PFSK-1 (cell line): ENCODE measurements at regions not wholly inside any gene's neighbourhood (a gene's known extent, or its start where the extent isn't known, plus 50 kb on each side); places are given as distances from the start of the nearest gene placed in this dataset.

Source experiments
- FOXP2 ChIP-seq: optimal IDR thresholded peaks from 2 replicates; pipeline ENCODE3; 2011; ENCODE audit warnings: borderline replicate concordance, control low read depth, inconsistent platforms; ENCODE audit not compliant: insufficient read depth; ENCODE audit errors: extremely low read length, extremely low read depth
- POLR2AphosphoS5 ChIP-seq: IDR thresholded peaks from 2 replicates; pipeline ENCODE4 v1.6.1; 2012; ENCODE audit warnings: low read depth, mild to moderate bottlenecking, control low read depth, low read length, moderate library complexity
- TAF1 ChIP-seq: IDR thresholded peaks from 2 replicates; pipeline ENCODE4 v1.6.1; 2012; ENCODE audit warnings: low read length, control low read depth, borderline replicate concordance; ENCODE audit not compliant: insufficient read depth
- TF ChIP-seq, protein P1 (sequence below), 2 experiments: IDR thresholded peaks; 2 replicates each; pipeline versions ENCODE4 v1.6.1 to v1.8.0; 2011 to 2012; ENCODE audit warnings: low read depth in 2 of 2, low read length in 2 of 2, control low read depth in 1 of 2, inconsistent platforms in 1 of 2, mild to moderate bottlenecking in 1 of 2, moderate library complexity in 1 of 2; ENCODE audit not compliant: insufficient read depth in 1 of 2

DNA sequence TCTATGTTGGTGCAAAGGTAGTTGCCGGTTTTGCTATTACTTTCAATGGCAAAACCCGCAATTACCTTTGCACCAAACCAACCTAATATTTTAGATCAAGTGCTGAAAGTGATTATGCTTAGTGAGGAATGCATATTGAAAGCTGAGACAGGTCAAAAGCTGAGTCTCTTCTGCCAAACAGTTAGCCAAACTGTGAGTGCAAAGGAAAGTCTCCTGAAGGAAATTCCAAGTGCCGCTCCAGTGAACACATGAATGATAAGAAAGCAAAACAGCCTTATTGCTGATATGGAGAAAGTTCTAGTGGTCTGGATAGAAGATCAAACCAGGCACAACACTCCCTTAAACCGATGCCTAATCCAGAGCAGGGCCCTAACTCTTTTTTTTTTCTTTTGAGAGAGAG is 83.1 kb upstream of the ERRFI1 start:
- TF ChIP-seq, protein P1, sequence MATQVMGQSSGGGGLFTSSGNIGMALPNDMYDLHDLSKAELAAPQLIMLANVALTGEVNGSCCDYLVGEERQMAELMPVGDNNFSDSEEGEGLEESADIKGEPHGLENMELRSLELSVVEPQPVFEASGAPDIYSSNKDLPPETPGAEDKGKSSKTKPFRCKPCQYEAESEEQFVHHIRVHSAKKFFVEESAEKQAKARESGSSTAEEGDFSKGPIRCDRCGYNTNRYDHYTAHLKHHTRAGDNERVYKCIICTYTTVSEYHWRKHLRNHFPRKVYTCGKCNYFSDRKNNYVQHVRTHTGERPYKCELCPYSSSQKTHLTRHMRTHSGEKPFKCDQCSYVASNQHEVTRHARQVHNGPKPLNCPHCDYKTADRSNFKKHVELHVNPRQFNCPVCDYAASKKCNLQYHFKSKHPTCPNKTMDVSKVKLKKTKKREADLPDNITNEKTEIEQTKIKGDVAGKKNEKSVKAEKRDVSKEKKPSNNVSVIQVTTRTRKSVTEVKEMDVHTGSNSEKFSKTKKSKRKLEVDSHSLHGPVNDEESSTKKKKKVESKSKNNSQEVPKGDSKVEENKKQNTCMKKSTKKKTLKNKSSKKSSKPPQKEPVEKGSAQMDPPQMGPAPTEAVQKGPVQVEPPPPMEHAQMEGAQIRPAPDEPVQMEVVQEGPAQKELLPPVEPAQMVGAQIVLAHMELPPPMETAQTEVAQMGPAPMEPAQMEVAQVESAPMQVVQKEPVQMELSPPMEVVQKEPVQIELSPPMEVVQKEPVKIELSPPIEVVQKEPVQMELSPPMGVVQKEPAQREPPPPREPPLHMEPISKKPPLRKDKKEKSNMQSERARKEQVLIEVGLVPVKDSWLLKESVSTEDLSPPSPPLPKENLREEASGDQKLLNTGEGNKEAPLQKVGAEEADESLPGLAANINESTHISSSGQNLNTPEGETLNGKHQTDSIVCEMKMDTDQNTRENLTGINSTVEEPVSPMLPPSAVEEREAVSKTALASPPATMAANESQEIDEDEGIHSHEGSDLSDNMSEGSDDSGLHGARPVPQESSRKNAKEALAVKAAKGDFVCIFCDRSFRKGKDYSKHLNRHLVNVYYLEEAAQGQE (IDR thresholded peaks at IDR 0.05; ENCODE audit: insufficient read depth in 1 of 2, low read depth in 2 of 2, low read length in 2 of 2): no peak
- TF ChIP-seq POLR2AphosphoS5 (no peak), FOXP2 (no peak), TAF1 (no peak)
